IMR-90 (cell line): ENCODE measurements at regions not wholly inside any gene's neighbourhood (a gene's known extent, or its start where the extent isn't known, plus 50 kb on each side); places are given as distances from the start of the nearest gene placed in this dataset.
"Not testable (repeated sequence)": the region's sequence is repeated elsewhere in the genome, so short reads cannot be mapped to it uniquely, and the experiment has no call there.

Experiments
- ATAC-seq: fragments of 200-7000 bp; cut with Tn5 transposase; 2 replicates; pipeline ENCODE4 v1.9.1; 2020; ENCODE audit warnings: low read depth, mild to moderate bottlenecking, moderate library complexity
- BruUV-seq: library from RNA; stranded (reverse); fragments of 400-500 nt; replicated peaks from 2 replicates; lab custom pipeline; 2021; lab: Mats Ljungman, UMichigan
- CTCF ChIA-PET: fragments of 300-600 bp; formaldehyde crosslinking; extraction: SDS; loops from one replicate; lab custom pipeline; 2021; ENCODE audit warnings: antibody characterized with exemption; lab: Yijun Ruan, JAX
- POLR2A ChIA-PET: fragments of 300-600 bp; sonication (Branson Sonifier 250); formaldehyde crosslinking; loops from one replicate; lab custom pipeline; 2022; ENCODE audit warnings: antibody characterized with exemption; ENCODE audit not compliant: unreplicated experiment; lab: Charles Lee
- DNase-seq: peaks from one replicate; pipeline ENCODE4 v3.0.0; 2013
- H2AFZ ChIP-seq: replicated peaks from 2 replicates; pipeline ENCODE3; 2013; ENCODE audit warnings: low read length, mild to moderate bottlenecking; ENCODE audit not compliant: poor library complexity
- H2AK5ac ChIP-seq: 2 replicates; pipeline ENCODE4 v1.6.1; 2013; ENCODE audit warnings: low read depth, low read length, inconsistent platforms
- H2AK9ac ChIP-seq: replicated peaks from 2 replicates; pipeline ENCODE3; 2013; ENCODE audit warnings: mild to moderate bottlenecking, low read depth, low read length, moderate library complexity; ENCODE audit not compliant: poor library complexity
- H2BK120ac ChIP-seq: 2 replicates; pipeline ENCODE4 v1.6.1; 2013; ENCODE audit warnings: low read depth, low read length, inconsistent platforms
- H2BK15ac ChIP-seq: 3 replicates; pipeline ENCODE4 v1.6.1; 2013; ENCODE audit warnings: low read depth, low read length, inconsistent platforms
- H2BK20ac ChIP-seq: 2 replicates; pipeline ENCODE4 v1.6.1; 2013; ENCODE audit warnings: low read depth, mild to moderate bottlenecking, inconsistent platforms, low read length, moderate library complexity
- H2BK5ac ChIP-seq: 2 replicates; pipeline ENCODE4 v1.6.1; 2013; ENCODE audit warnings: mild to moderate bottlenecking, low read depth, low read length, inconsistent platforms; ENCODE audit not compliant: poor library complexity, severe bottlenecking
- H3K14ac ChIP-seq: replicated peaks from 2 replicates; pipeline ENCODE4 v1.6.1; 2013; ENCODE audit warnings: low read depth, low read length, inconsistent platforms
- H3K18ac ChIP-seq: 2 replicates; pipeline ENCODE4 v1.6.1; 2013; ENCODE audit warnings: low read depth, low read length, control low read depth
- H3K23ac ChIP-seq: 2 replicates; pipeline ENCODE4 v1.6.1; 2013; ENCODE audit warnings: low read depth, low read length, inconsistent platforms
- H3K27ac ChIP-seq: 2 replicates; pipeline ENCODE4 v1.5.1; 2013; ENCODE audit warnings: mild to moderate bottlenecking, control low read depth, low read length; ENCODE audit not compliant: insufficient read depth
- H3K27me3 ChIP-seq: 2 replicates; pipeline ENCODE4 v1.6.1; 2013; ENCODE audit warnings: low read length; ENCODE audit not compliant: control insufficient read depth, insufficient read depth
- H3K36me3 ChIP-seq: 2 replicates; pipeline ENCODE4 v1.6.1; 2013; ENCODE audit warnings: low read length, mixed read lengths; ENCODE audit not compliant: control insufficient read depth, insufficient read depth
- H3K4ac ChIP-seq: 2 replicates; pipeline ENCODE4 v1.6.1; 2013; ENCODE audit warnings: low read depth, low read length, inconsistent platforms
- H3K4me1 ChIP-seq: 2 replicates; pipeline ENCODE4 v1.6.1; 2013; ENCODE audit warnings: low read length, mixed read lengths; ENCODE audit not compliant: control insufficient read depth, insufficient read depth
- H3K4me2 ChIP-seq: 2 replicates; pipeline ENCODE4 v1.6.1; 2013; ENCODE audit warnings: low read depth, mild to moderate bottlenecking, control low read depth, low read length, moderate library complexity
- H3K4me3 ChIP-seq: 2 replicates; pipeline ENCODE4 v1.5.1; 2013; ENCODE audit warnings: low read depth, mild to moderate bottlenecking, control low read depth, low read length, moderate library complexity; ENCODE audit not compliant: insufficient read depth
- H3K56ac ChIP-seq: 2 replicates; pipeline ENCODE4 v1.6.1; 2013; ENCODE audit warnings: low read length, inconsistent platforms; ENCODE audit not compliant: insufficient read depth; ENCODE audit errors: extremely low read depth
- H3K79me1 ChIP-seq, 2 experiments: 2 replicates each; pipeline ENCODE4 v1.6.1; 2013; ENCODE audit warnings: low read length in 2 of 2, inconsistent platforms in 1 of 2, low read depth in 1 of 2
- H3K9ac ChIP-seq: 2 replicates; pipeline ENCODE4 v1.6.1; 2013; ENCODE audit warnings: low read depth, low read length, control low read depth
- H3K9me1 ChIP-seq: 2 replicates; pipeline ENCODE4 v1.6.1; 2013; ENCODE audit warnings: low read length, inconsistent platforms; ENCODE audit not compliant: insufficient read depth
- H3K9me3 ChIP-seq: 2 replicates; pipeline ENCODE4 v1.6.1; 2013; ENCODE audit warnings: low read length; ENCODE audit not compliant: control insufficient read depth, insufficient read depth
- H4K20me1 ChIP-seq: 2 replicates; pipeline ENCODE4 v1.6.1; 2013; ENCODE audit warnings: low read length, inconsistent platforms; ENCODE audit not compliant: insufficient read depth
- H4K5ac ChIP-seq: 2 replicates; pipeline ENCODE4 v1.6.1; 2013; ENCODE audit warnings: mild to moderate bottlenecking, low read depth, low read length, control low read depth
- H4K8ac ChIP-seq, 2 experiments: 2 replicates each; pipeline ENCODE4 v1.6.1; 2013; ENCODE audit warnings: low read depth in 2 of 2, low read length in 2 of 2, control low read depth in 1 of 2, inconsistent platforms in 1 of 2
- H4K91ac ChIP-seq: 2 replicates; pipeline ENCODE4 v1.6.1; 2013; ENCODE audit warnings: low read depth, low read length, inconsistent platforms; ENCODE audit not compliant: insufficient read depth
- BHLHE40 ChIP-seq: fragments of 150-350 bp; IDR thresholded peaks from 2 replicates; pipeline ENCODE4 v1.6.1; 2016; ENCODE audit warnings: mild to moderate bottlenecking, low read depth, low read length
- CEBPB ChIP-seq: IDR thresholded peaks from 2 replicates; pipeline ENCODE4 v1.6.1; 2012; ENCODE audit warnings: low read depth, low read length, improper control_type of control experiment
- CHD1 ChIP-seq: IDR thresholded peaks from 2 replicates; pipeline ENCODE4 v1.6.1; 2012; ENCODE audit warnings: low read depth, low read length, improper control_type of control experiment
- FOS ChIP-seq: fragments of 150-350 bp; IDR thresholded peaks from 2 replicates; pipeline ENCODE4 v1.6.1; 2016; ENCODE audit warnings: low read depth, low read length
- MAZ ChIP-seq: IDR thresholded peaks from 2 replicates; pipeline ENCODE4 v1.6.1; 2012; ENCODE audit warnings: low read depth, mild to moderate bottlenecking, low read length, improper control_type of control experiment, moderate library complexity, borderline replicate concordance
- MXI1 ChIP-seq: IDR thresholded peaks from 2 replicates; pipeline ENCODE4 v1.6.1; 2012; ENCODE audit warnings: low read depth, mild to moderate bottlenecking, low read length, moderate library complexity, borderline replicate concordance
- POLR2A ChIP-seq: IDR thresholded peaks from 2 replicates; pipeline ENCODE4 v1.6.1; 2012; ENCODE audit warnings: mild to moderate bottlenecking, low read depth, low read length
- RAD21 ChIP-seq: IDR thresholded peaks from 2 replicates; pipeline ENCODE4 v1.6.1; 2012; ENCODE audit warnings: low read length, improper control_type of control experiment
- RCOR1 ChIP-seq: IDR thresholded peaks from 2 replicates; pipeline ENCODE4 v1.6.1; 2012; ENCODE audit warnings: mild to moderate bottlenecking, low read length, improper control_type of control experiment; ENCODE audit not compliant: insufficient replicate concordance
- dilution Hi-C: fragments of 300-500 bp; cut with HindIII; formaldehyde crosslinking; loops from one replicate; pipeline ENCODE4 v1.14.3; 2018; ENCODE audit warnings: low sequenced_read_pairs; ENCODE audit not compliant: unreplicated experiment
- in situ Hi-C: fragments of 300-500 bp; cut with MboI; formaldehyde crosslinking; loops from 3 replicates; pipeline ENCODE4 v1.14.3; 2019; ENCODE audit warnings: low sequenced_read_pairs, inconsistent platforms, mixed read lengths
- intact Hi-C: fragments of 100-400 bp; cut with micrococcal nuclease; formaldehyde crosslinking; loops from 2 replicates; pipeline ENCODE4 v1.10.0; 2022
- TF ChIP-seq, protein P1 (sequence below): fragments of 150-350 bp; IDR thresholded peaks from 2 replicates; pipeline ENCODE4 v1.6.1; 2016; ENCODE audit warnings: low read depth, mild to moderate bottlenecking, low read length, moderate library complexity, borderline replicate concordance

DNA sequence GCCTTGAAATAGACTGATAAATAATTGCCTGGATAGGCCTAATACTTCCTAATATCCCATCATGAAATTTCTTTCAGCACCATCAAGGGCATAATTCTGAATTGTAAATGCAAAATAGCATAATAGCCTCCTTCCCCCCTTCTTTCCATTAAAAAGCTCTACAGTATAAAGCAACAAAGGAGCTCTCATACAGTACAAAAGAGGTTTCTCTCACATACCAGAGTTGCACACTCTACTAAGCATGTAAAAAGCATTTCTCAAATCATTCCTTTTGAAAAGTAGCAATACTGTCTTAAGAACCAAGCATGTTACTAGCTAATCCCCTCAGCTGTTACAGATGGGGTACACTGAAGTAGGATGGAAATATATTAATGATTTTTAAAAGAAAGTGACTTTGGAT, 509.0 kb downstream of the KLHL13 start:
- Histone ChIP-seq H3K18ac (no peak overlapping the region), H2AK5ac (no peak overlapping the region), H3K9me3 (no peaks in the 10 kb centered on the region; the same call in 1 of the 2 replicates), H2BK15ac (no peak overlapping the region), H2BK20ac (no peak overlapping the region), H4K8ac (no peak overlapping the region), H2AK9ac (no peak overlapping the region), H3K36me3 (no peaks in the 10 kb centered on the region), H4K91ac (no peak overlapping the region), H3K4me1 (no peaks in the 10 kb centered on the region), H3K4me3 (no peak overlapping the region), H3K79me1 (no peaks in the 10 kb centered on the region), H3K14ac (no peak overlapping the region), H2BK5ac (no peak overlapping the region), H3K4me2 (no peak overlapping the region), H3K23ac (no peak overlapping the region), H4K20me1 (no peaks in the 10 kb centered on the region), H3K56ac (no peak overlapping the region), H3K9ac (no peak overlapping the region), H2BK120ac (no peak overlapping the region), H2AFZ (no peak overlapping the region), H3K27ac (no peak overlapping the region), H4K5ac (no peak overlapping the region), H3K4ac (no peak overlapping the region), H3K27me3 (no peaks in the 10 kb centered on the region), H3K9me1 (no peaks in the 10 kb centered on the region)
- dilution Hi-C loops = no loop called here
- in situ Hi-C loops = no loop called here
- intact Hi-C loops = no loop called here
- DNase-seq = no peak
- ChIA-PET POLR2A (no interaction called here), CTCF (no interaction called here)
- no peak for TF ChIP-seq MAZ
- no peak for TF ChIP-seq RAD21
- TF ChIP-seq RCOR1 = no peak
- TF ChIP-seq POLR2A = no peak
- TF ChIP-seq CEBPB = no peak
- TF ChIP-seq MXI1 = no peak
- no peak for TF ChIP-seq BHLHE40
- TF ChIP-seq FOS = no peak
- no peak for TF ChIP-seq CHD1
- TF ChIP-seq, protein P1, sequence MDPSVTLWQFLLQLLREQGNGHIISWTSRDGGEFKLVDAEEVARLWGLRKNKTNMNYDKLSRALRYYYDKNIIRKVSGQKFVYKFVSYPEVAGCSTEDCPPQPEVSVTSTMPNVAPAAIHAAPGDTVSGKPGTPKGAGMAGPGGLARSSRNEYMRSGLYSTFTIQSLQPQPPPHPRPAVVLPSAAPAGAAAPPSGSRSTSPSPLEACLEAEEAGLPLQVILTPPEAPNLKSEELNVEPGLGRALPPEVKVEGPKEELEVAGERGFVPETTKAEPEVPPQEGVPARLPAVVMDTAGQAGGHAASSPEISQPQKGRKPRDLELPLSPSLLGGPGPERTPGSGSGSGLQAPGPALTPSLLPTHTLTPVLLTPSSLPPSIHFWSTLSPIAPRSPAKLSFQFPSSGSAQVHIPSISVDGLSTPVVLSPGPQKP = no peak
- no TSS peak for BruUV-seq
- ATAC-seq = no peak

DNA sequence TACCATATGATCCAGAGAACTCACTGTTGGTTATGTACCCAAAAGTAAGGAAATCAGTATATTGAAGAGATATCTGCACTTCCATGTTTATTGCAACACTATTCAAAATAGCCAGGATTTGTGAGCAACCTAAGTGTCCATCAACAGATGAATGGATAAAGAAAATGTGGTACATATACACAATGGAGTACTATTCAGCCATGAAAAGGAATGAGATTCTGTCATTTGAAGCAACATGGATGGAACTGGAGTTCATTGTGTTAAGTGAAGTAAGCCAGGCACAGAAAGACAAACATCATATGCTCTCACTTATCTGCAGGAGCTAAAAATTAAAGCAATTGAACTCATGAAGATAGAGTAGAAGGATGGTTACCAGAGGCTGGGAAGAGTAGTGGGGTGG, 510.5 kb downstream of the KLHL13 start:
- H3K4me3 ChIP-seq, H4K91ac ChIP-seq, H3K4me2 ChIP-seq, H3K9ac ChIP-seq, H2AK5ac ChIP-seq, H2AFZ ChIP-seq, H3K23ac ChIP-seq, H2BK120ac ChIP-seq, H3K9me3 ChIP-seq, dilution Hi-C loops, H4K8ac ChIP-seq, POLR2A ChIA-PET, H3K14ac ChIP-seq, intact Hi-C loops, H3K56ac ChIP-seq, H3K4me1 ChIP-seq, H2AK9ac ChIP-seq, H3K27me3 ChIP-seq, H3K18ac ChIP-seq, H3K27ac ChIP-seq, H4K20me1 ChIP-seq, BruUV-seq, H2BK5ac ChIP-seq, CTCF ChIA-PET, H3K4ac ChIP-seq, H2BK20ac ChIP-seq, H4K5ac ChIP-seq, H3K79me1 ChIP-seq, H3K9me1 ChIP-seq, H2BK15ac ChIP-seq, H3K36me3 ChIP-seq, in situ Hi-C loops, DNase-seq, ATAC-seq: not testable (repeated sequence)
